ENCODE measurements at regions not wholly inside any gene's neighbourhood (a gene's known extent, or its start where the extent isn't known, plus 50 kb on each side); places are given as distances from the start of the nearest gene placed in this dataset.

DNA sequence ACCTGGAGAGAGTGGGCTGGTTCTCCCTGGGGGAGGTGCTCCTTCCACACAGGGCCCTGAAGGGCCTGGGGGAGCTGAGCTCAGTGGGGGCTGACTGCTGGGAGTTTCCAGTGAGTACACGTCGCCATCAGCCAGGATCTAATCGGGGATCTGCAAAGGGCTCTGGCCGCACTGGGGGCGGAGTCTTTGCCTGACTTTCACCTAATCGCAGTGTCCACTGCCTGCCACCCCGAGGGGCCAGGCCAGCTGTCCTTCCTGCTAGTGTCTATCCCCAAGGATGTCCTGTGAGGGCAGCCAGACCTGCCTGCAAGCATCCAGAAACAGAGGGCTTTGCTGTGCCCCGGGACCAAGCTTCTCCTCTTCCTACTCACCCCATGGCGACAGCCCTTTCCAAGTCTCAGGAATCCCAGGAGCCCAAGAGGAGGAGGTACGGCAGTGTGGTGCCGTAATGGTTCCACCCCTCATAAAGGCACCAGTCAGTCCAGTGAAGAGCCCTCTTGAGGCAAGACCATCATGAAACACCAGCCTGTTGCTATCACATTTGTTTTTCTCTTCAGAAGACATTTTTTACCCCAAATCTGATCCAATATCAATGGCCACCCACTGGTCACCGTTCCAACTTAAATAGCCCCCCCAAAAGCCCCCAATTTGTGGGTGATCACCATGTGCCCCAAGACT, 243.1 kb upstream of the ECI2 start:
- no peak overlapping the region for H3K4me3 ChIP-seq (ENCODE audit: low read depth, low read length)
- in situ Hi-C loops (cut with HindIII; ENCODE audit: low sequenced_read_pairs), result no loop called here
- no peak for DNase-seq (ENCODE audit: low read depth, low spot score)
- TF ChIP-seq, protein P1, sequence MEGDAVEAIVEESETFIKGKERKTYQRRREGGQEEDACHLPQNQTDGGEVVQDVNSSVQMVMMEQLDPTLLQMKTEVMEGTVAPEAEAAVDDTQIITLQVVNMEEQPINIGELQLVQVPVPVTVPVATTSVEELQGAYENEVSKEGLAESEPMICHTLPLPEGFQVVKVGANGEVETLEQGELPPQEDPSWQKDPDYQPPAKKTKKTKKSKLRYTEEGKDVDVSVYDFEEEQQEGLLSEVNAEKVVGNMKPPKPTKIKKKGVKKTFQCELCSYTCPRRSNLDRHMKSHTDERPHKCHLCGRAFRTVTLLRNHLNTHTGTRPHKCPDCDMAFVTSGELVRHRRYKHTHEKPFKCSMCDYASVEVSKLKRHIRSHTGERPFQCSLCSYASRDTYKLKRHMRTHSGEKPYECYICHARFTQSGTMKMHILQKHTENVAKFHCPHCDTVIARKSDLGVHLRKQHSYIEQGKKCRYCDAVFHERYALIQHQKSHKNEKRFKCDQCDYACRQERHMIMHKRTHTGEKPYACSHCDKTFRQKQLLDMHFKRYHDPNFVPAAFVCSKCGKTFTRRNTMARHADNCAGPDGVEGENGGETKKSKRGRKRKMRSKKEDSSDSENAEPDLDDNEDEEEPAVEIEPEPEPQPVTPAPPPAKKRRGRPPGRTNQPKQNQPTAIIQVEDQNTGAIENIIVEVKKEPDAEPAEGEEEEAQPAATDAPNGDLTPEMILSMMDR (IDR thresholded peaks at IDR 0.05; ENCODE audit: low read depth, low read length), result no peak

DNA sequence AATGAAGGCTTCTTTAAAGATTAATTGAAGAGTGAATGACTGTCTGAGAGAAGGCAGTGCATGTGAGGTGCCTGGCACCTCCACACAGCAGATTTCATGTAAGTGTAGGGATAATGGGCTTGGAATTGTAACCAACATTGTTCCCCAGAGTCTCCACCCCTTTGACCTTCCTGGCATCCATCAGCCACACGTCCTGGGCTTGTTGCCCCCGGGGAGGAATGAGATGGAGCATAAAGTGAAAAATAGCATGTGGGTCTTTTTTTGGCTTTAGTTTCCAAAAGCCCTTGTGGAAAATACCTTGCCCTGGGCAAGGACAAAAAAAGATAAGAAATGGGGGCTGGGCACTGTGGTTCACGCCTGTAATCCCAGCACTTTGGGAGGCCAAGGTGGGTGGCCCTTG, 242.2 kb upstream of the ECI2 start:
- H3K4me3 ChIP-seq (ENCODE audit: low read depth, low read length), result no peak overlapping the region
- TF ChIP-seq, protein P1 (IDR thresholded peaks at IDR 0.05; ENCODE audit: low read depth, low read length), result no peak
- no peak for DNase-seq (ENCODE audit: low read depth, low spot score)

DNA sequence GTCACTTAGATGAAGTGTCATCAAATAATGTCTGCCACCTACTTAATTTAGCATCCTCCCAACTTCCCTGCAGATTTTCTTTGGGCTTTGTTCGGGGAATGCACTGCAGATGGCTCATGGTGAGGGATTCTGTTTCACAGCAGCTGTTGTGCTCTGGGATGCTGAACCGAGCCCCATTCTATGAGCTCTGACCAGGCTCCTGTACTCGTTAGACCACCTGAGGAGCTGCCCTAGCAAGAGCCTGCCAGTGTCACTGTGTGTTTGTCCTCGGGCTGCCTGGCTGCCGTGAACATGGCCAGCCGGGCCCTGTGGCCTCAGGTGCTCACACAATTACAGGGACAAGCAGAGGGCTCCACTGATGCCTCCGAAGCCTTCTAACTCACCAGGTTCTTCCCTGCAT, 238.8 kb upstream of the ECI2 start:
- TF ChIP-seq, protein P1 (IDR thresholded peaks at IDR 0.05; ENCODE audit: low read depth, low read length), result no peak
- in situ Hi-C loops (cut with HindIII; ENCODE audit: low sequenced_read_pairs), result no loop called here
- H3K4me3 ChIP-seq (ENCODE audit: low read depth, low read length), result no peak overlapping the region
- DNase-seq (ENCODE audit: low read depth, low spot score), result no peak

More for the DNA sequence above, 242.2 kb upstream of the ECI2 start:
- in situ Hi-C loops (cut with HindIII; ENCODE audit: low sequenced_read_pairs), result no loop called here

DNA sequence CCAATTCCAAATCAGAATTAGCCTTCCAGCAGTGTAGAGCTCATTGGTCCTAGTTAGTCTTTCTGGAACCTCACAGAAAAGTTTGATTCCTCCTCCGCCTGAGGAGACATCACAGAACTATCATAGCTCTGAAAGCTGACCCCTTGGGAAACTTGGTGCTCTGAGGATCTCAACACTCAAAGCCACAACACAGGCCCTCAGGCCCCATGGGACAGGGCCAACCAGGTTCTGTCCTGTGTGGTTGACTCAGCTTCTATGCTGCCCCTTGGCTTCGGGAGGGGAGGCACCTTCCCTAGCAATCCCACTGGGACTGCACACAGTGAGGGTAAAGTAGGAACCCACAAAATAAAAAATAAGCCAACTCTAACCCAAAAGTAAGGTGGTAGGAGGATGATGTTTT, 237.5 kb upstream of the ECI2 start:
- TF ChIP-seq, protein P1 (IDR thresholded peaks at IDR 0.05; ENCODE audit: low read depth, low read length), result no peak
- DNase-seq (ENCODE audit: low read depth, low spot score), result no peak
- in situ Hi-C loops (cut with HindIII; ENCODE audit: low sequenced_read_pairs), result no loop called here
- H3K4me3 ChIP-seq (ENCODE audit: low read depth, low read length), result no peak overlapping the region

DNA sequence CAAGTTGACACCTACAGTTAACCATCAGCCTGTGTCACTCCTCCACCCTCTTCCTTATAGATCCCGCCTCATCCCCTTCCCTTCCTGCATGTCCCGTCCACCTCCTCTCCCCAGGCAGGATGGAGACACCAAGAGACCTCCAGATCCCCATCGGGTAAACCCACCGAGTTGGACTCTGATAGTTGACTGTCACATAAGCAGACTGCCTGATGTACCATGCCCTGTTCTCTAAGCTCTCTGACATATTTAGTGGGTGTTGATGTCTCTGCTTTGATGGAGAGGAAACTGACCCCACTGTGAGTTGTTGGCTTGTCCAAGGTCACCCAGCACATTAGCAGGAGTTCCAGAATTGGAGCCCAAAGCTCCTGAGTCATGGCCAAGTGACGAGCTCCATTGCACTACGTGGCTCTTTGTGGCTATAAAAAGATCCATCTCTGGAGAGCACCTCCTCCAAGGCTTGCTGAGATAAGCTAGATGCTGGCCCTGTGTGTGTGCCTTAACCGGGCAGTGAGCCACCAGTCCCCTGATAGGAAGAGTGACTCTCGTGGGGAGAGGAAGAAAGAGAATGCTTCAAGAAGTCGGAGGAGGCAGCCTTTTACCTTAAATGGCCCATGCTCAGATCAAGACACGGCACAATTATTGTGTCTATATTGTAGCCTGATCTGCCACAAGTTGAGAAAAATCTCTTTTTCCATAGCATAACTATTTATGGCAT, 236.0 kb upstream of the ECI2 start:
- DNase-seq (ENCODE audit: low read depth, low spot score), result peak; percentile 59
- TF ChIP-seq, protein P1 (IDR thresholded peaks at IDR 0.05; ENCODE audit: low read depth, low read length), result no peak
- H3K4me3 ChIP-seq (ENCODE audit: low read depth, low read length), result no peak overlapping the region
- in situ Hi-C loops (cut with HindIII; ENCODE audit: low sequenced_read_pairs), result no loop called here

DNA sequence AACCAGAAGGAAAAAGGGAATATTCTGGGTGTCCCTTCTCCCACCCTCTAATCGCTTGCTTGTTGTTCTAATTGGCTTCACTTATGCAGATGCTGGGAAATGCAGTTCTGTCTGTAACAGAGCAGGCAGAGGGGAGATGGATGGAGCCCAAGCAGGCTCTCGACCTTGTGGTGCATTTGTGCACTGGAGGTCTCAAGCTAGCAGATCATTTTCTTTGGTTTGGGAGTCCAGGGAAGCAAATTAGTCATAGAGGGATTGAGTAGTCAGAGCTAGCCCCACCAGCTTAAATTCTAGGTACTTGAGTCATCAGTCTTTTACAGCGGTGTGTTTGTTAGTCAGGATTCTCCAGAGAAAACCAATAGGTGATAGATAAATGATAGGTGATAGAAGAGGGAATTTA, 234.7 kb upstream of the ECI2 start:
- H3K4me3 ChIP-seq (ENCODE audit: low read depth, low read length), result no peak overlapping the region
- TF ChIP-seq, protein P1 (IDR thresholded peaks at IDR 0.05; ENCODE audit: low read depth, low read length), result no peak
- in situ Hi-C loops (cut with HindIII; ENCODE audit: low sequenced_read_pairs), result no loop called here
- peak; percentile 94 for DNase-seq (ENCODE audit: low read depth, low spot score)
